Adrenal gland (tissue), 9 donors: ENCODE measurements at regions not wholly inside any gene's neighbourhood (a gene's known extent, or its start where the extent isn't known, plus 50 kb on each side); places are given as distances from the start of the nearest gene placed in this dataset.

ENCODE experiments used
- DNase-seq, 7 donors: peaks; one replicate each; pipeline ENCODE4 v3.0.0-alpha.2; 2019 to 2020
- H3K27ac ChIP-seq, 5 donors: fragments of 200-600 bp; sonication (generic) in 4 of 5; 1 replicate in 3 of 5; 2 replicates in 2 of 5; pipeline versions ENCODE4 v1.5.1 to v1.8.0; 2016 to 2020; ENCODE audit warnings: mild to moderate bottlenecking in 1 of 5
- H3K27me3 ChIP-seq: fragments of 200-600 bp; 2 replicates; pipeline ENCODE4 v1.8.0; 2021
- H3K36me3 ChIP-seq, 2 donors: fragments of 200-600 bp; replicated peaks in 1 of 2; 1 replicate in 1 of 2; 2 replicates in 1 of 2; pipeline versions ENCODE4 v1.5.1 to v1.8.0; 2018 to 2022
- H3K4me1 ChIP-seq, 2 donors: fragments of 200-600 bp; replicated peaks in 1 of 2; 1 replicate in 1 of 2; 2 replicates in 1 of 2; pipeline versions ENCODE4 v1.5.1 to v1.8.0; 2018 to 2021
- H3K4me3 ChIP-seq, 4 donors: fragments of 200-600 bp; sonication (generic) in 3 of 4; one replicate each; pipeline ENCODE4 v1.5.1; 2016 to 2018
- H3K9me3 ChIP-seq, 3 donors: fragments of 200-600 bp; sonication (generic) in 1 of 3; replicated peaks in 1 of 3; 1 replicate in 2 of 3; 2 replicates in 1 of 3; pipeline versions ENCODE4 v1.5.1 to v1.8.0; 2016 to 2021
- CTCF ChIP-seq, 6 experiments: fragments of 450-650 bp in 4 of 6; fragments of 200-600 bp in 2 of 6; sonication (generic) in 1 of 6; IDR thresholded peaks; 1 replicate in 5 of 6; 2 replicates in 1 of 6; pipeline versions ENCODE4 v1.5.1 to v1.8.0; 2016 to 2021; ENCODE audit warnings: antibody characterized with exemption in 6 of 6, mild to moderate bottlenecking in 2 of 6, moderate library complexity in 1 of 6
- POLR2A ChIP-seq, 2 donors: fragments of 450-650 bp; IDR thresholded peaks; one replicate each; pipeline ENCODE4 v1.6.1; 2017; ENCODE audit warnings: antibody characterized with exemption in 2 of 2, mild to moderate bottlenecking in 2 of 2, moderate library complexity in 1 of 2
- WGBS, 4 donors: extraction: QIAGEN DNeasy Blood & Tissue Kit in 2 of 4; methylation state at CpG; one replicate each; pipeline versions ENCODE4 v1.1.5 to v1.1.7; 2013 to 2017; 5-methylcytosine and 5-hydroxymethylcytosine counted together
- intact Hi-C, 2 donors: fragments of 100-400 bp; cut with DNase I; formaldehyde crosslinking; loops; one replicate each; pipeline versions ENCODE4 v1.14.1 to v1.15.0; 2022 to 2023
- donor health status: healthy with polysubstance abuse.
- donor health status: Bipolar disorder and iron deficiency.
- donor health status: DM: yes; HTN: yes; CAD: no.
- donor health status: DM: no; HTN: no; CAD: no.
- donor health status: DM: no; HTN: no; CAD: no.

- H3K9me3 ChIP-seq = no peaks in the 10 kb centered on the region
- H3K36me3 ChIP-seq = no peaks in the 10 kb centered on the region
- no peak for DNase-seq
- intact Hi-C loops = no loop called here
- no peaks in the 10 kb centered on the region for H3K27me3 ChIP-seq
- TF ChIP-seq POLR2A (IDR thresholded peaks at IDR 0.05) (no peak), CTCF (IDR thresholded peaks at IDR 0.05) (no peak)
- H3K4me3 ChIP-seq = no peak overlapping the region
- H3K4me1 ChIP-seq = peaks cover 0 to 3% of the 10 kb centered on the region in 2 donors
- no peak overlapping the region for H3K27ac ChIP-seq
Observed at GRCh38 chr12:28068467-28068866, 95.9 kb upstream of the PTHLH start.

GRCh38 chr12:28079539-28079938 lies 107.0 kb upstream of the PTHLH start:
- TF ChIP-seq POLR2A (IDR thresholded peaks at IDR 0.05) (no peak), CTCF (IDR thresholded peaks at IDR 0.05) (no peak)
- Histone ChIP-seq H3K27me3 (no peaks in the 10 kb centered on the region), H3K4me3 (no peak overlapping the region), H3K4me1 (no peaks in the 10 kb centered on the region), H3K36me3 (no peaks in the 10 kb centered on the region), H3K27ac (no peak overlapping the region), H3K9me3 (no peaks in the 10 kb centered on the region)
- no peak for DNase-seq
- intact Hi-C loops = no loop called here

- Histone ChIP-seq H3K27me3 (no peaks in the 10 kb centered on the region), H3K4me1 (no peaks in the 10 kb centered on the region), H3K27ac (no peak overlapping the region), H3K36me3 (no peaks in the 10 kb centered on the region), H3K4me3 (no peak overlapping the region), H3K9me3 (no peaks in the 10 kb centered on the region)
- no peak for TF ChIP-seq POLR2A (IDR thresholded peaks at IDR 0.05)
- TF ChIP-seq CTCF (IDR thresholded peaks at IDR 0.05) = no peak
- intact Hi-C loops = no loop called here
- no peak for DNase-seq
- WGBS, 4 donors = 34 to 44% (median 41%) methylated on average over 1 of the region's 1 CpG
Observed at GRCh38 chr12:28082096-28082495, 108.2 kb upstream of the CCDC91 start.

- Histone ChIP-seq H3K27me3 (no peaks in the 10 kb centered on the region), H3K4me1 (peaks cover 0 to 2% of the 10 kb centered on the region in 2 donors), H3K36me3 (no peaks in the 10 kb centered on the region), H3K9me3 (no peaks in the 10 kb centered on the region), H3K4me3 (no peak overlapping the region), H3K27ac (no peak overlapping the region)
- intact Hi-C loops = no loop called here
- 33 to 45% (median 43%) methylated on average over 7 of the region's 7 CpGs for WGBS, 4 donors
- TF ChIP-seq CTCF (IDR thresholded peaks at IDR 0.05) (no peak), POLR2A (IDR thresholded peaks at IDR 0.05) (no peak)
- no peak for DNase-seq
Observed at GRCh38 chr12:28083840-28084678, 106.2 kb upstream of the CCDC91 start.
